ENCODE measurements at regions not wholly inside any gene's neighbourhood (a gene's known extent, or its start where the extent isn't known, plus 50 kb on each side); places are given as distances from the start of the nearest gene placed in this dataset.

DNA sequence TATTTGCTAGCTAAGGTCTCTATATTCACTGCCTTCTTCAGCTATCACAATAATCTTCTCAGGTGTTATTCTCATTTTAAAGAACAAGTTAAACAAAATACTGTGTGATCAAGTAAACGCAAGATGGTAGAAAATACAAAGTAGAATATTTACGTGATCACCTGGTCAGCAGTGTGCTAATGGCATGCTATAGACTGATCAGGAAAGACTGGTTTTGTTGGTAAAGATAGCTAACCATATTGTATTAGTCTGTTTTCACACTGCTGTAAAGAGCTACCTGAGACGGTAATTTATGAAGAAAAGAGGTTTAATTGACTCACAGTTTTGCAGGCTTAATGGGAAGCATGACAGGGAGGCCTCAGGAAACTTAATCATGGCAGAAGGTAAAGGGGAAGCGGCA is 50.4 kb downstream of the ZBTB38 start:
- DNase-seq (ENCODE audit: low spot score), result no peak

DNA sequence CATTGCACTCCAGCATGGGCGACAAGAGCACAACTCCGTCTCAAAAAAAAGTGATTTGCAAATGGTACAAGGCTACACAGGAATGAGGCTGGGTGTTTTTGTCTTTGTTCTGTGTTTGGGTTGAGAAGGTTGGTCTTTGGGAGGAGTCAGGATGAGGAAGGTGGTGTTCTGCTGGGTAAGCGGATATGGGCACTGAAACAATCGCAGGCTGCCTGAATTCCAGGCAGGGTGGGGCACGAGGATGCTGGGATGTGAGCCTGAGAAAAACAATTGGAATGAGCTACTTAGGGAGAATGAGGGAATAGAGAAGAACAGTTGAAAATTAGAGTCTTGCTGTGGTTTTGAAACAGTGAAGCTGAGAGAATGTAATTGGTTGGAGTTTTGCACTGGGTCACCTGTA is 51.6 kb downstream of the ZBTB38 start:
- DNase-seq (ENCODE audit: low spot score), result no peak

DNA sequence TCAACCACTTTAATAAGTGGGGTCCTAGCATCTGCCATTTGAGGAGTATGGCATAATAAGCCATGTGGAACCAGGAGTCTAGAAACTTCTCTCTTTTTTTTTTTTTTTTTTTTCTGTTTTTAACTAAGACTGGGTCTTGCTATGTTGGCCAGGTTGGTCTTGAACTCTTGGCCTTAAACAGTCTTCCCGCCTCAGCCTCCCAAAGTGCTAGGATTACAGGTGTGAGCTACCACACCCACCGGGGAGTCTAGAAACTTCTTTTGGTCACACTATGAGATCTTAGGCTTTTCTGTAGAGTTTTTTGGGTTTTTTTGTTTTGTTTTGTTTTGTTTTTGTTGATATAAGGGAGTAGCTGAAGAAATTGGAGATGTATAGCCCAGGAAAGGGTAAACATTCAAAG is 52.9 kb downstream of the ZBTB38 start:
- DNase-seq (ENCODE audit: low spot score), result no peak

DNA sequence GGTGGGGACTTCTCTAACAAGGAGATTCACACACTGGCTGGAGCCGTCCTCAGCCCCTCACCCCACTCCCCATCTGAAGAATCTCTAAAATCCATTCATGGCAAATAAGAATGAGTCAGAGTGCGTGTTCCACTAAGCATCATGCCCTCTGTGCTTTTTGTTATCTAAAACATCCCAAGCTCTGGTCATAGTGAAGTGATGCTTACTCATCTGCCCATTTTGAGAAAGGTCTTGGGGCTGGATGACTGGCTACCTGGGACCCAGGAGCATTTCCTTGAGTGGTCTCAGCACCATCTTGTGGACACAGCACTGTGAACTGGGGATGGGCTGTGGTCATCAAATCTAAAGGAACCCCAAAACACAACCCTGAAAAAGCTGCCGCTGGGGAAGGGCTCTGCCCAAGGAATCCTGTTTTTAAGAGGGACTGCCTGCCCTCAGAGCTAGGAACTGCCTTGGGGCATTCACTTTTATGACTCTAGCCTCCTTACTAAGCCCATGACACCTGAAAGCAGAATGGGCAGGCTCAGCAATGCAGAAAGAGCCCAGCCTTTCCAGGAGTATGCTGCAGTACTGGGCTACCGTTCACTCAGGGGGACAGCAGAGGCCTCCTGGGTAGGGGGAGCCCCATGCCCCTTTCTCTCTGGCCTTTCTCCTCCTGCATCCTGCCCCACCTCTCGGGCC is 53.5 kb downstream of the ZBTB38 start:
- no peak for DNase-seq (ENCODE audit: low spot score)

DNA sequence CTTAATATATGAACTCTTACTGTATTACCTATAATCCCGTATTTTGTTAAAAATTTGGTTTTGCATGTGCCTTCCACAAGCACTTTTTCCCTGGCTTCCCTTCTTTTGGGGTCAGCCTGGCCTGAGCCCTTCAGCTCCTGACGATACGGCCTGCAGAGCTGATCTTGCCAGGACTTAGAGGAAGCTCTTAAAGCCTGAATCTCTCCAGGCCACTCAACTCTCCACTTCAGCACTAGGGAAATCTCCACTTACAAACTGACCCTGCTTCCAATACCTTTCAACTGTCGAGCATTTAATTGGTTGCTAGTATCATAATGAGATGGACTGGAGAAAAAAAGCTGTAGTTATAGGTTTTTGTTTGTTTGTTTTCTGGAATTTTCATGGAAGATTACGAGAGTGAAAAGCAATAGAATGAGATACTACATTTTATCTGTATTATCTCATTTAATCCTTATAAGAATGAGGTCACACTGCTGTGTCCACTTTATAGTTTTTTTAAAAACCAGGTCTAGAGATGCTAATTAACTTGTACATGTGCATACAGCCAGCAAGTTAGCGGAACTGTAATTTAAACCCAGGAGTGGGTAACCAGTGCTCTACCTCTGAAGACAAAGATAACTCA is 54.8 kb downstream of the ZBTB38 start:
- no peak for DNase-seq (ENCODE audit: low spot score)

DNA sequence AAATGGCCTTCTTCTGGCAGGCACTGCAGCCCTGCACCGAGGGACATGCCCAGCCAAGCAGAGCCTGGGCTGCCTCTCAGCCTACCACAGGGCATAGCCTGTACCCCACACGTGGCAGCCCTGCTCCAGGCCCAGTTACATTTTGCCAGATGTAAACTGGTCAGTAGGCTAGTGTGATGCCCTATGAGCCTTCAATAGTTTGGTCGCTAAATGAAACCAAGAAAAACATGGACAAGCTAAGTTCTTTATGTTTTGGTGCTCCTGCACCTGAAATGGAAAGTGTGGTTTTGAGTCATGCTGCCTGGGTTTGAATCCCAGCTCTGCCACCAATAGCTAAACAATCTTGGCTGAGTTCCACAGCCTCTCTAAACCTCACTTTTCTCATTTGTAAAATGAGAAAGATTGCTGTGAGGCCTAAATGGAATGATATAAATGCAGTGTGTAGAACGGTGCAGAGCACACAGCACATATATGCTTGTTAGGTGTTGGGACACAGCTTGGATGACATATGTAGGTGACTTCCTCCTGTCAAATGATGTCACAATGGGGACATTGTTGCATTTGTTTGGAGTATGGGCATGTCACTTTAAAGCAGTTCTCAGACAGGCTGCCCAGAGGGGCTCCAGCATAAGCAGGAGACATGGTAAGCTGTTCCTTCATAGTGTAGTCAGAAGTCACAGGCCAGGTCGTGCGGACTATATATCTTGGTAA is 57.4 kb downstream of the ZBTB38 start:
- DNase-seq (ENCODE audit: low spot score), result no peak

DNA sequence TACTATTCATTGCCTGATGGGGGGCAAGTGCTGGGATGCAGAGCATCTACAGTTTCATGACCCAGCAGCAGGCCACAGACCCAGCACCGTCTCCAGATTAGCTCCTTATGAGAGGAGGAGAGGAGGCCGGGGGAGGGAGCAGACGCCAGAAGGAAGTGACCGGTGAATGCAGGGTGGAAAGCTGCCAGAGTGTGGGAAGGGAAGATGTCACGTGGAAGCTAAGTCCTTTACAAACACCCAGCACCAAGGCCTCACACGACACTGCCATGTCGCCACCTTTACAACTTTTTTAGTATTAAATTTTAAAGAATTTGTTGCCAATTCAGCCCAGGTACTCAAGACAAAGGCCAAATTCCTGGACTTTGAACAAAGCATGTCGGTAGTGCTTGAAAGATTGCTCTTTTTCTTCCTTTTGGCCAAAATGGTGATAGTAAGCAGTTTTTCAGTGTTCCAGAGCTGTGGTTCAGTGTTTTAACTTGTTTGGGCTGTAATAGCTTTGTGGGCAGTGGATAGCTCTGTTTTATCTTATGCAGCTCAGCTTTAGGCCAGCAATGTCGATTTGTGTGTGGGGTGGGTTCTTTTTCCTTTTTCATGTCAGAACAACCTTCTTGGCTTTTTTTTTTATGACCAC is 58.2 kb downstream of the ZBTB38 start:
- peak; percentile 67 for DNase-seq (ENCODE audit: low spot score)

DNA sequence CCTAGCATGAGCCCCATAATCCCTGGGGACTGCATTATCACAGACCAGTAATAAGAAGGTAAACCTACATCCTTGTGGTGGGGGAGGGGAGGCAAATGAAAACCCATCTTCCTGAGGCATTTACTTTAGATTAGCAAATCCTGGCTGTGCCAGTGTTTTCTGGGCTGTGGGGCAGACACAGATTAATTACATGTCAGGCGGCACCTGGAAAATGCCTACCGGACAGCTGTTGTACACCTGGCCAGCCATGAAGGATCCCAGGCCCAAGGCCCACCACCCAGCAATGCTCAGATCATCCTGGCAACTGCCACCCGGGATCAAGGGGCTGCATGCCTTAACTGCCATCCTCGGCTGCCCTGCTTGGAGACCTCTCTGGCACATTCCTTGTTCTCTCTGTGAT is 59.1 kb upstream of the RASA2 start:
- no peak for DNase-seq (ENCODE audit: low spot score)

DNA sequence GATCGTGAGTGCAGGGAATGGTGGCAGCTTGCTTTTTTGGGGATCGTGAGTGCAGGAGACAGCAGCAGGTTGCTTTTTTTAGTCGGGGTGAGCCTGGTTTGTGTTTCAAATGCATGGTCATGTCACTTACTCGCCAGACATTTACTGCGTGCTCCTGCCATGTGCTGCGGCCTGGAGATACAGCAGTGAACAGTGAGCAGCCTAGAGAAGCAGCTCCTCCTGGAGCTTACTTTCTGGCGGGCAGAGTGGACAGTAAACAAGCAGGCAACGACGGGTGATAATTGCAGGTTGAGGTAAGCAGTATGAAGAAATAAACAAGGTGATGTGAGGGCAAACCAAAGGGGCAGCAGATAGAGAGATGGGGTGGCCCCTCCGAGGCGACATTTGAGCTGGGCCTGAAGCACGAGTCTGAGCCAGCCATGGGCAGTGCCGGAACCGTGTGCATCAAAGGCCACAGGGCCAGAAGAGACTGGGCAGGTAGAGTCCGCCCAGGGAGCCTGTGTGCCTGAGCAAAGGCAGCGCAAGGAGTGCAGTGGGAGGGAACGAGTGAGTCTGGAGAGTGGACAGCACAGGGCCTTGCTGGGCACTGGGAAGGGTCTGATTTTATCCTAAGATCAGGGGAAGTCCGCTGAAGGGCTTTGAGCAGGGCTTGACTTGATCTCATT is 57.3 kb upstream of the RASA2 start:
- DNase-seq (ENCODE audit: low spot score), result no peak

DNA sequence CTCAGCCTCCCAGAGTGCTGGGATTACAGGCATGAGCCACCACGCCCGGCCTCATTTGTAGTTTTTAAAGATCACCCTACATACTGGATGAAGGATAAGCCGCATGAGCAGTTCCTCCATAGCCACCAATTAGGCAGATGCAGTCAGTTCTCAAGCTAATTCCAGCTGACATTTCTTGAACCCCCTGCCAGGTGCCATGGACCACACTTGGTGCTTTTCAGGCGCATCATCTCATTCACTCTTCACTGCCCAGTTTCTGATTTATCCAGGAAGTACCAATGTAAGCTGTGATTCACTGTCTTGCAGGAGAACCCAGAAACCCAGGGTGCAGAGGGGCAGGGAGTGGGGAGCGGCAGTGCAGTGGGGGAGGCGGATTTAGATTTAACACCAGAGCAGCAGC is 56.5 kb upstream of the RASA2 start:
- DNase-seq (ENCODE audit: low spot score), result no peak

DNA sequence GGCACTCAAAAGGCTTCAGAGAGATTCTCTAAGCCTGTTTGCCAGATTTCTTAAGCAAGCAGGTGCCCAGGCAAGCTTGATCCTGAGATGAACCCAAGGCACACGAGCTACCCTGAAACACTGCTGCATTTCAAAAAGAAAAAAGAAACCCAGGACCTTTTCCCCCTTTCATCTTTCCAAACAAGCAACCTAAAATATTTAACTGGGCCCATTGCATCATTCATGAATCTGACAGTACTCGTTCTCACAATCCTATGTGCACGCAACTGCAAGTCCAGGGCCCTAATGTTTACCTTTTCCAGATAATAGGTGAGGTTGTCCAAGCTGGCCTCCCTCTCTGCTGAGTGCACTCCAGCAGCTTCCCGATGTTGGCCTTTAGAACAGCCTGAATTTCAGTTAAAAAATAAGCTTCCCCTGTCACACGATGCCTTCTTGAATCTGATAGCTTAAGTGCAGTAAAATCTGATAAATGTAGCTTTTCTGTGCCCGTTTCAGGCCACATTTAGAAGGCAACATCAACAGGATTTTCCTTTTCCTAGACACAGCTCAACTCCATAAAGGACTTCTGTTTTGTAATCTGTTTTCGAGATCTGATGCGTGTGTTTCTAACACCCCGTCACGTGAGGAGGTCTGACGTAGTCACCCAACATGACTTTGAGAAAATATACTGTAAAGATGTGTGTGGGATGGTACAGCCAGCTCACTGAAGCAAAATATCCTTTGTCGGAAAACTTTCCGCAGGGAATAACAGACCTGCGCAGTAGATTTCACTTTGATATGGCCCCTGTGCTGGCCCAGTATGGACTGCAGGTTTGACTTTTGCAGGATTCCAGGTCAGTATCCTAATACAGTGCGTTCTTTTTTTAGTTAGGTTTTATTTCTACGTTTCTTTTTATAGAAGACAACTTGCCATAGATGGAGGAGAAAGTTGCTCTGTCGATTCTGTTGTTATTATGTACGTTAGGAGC is 55.1 kb upstream of the RASA2 start:
- no peak for DNase-seq (ENCODE audit: low spot score)

DNA sequence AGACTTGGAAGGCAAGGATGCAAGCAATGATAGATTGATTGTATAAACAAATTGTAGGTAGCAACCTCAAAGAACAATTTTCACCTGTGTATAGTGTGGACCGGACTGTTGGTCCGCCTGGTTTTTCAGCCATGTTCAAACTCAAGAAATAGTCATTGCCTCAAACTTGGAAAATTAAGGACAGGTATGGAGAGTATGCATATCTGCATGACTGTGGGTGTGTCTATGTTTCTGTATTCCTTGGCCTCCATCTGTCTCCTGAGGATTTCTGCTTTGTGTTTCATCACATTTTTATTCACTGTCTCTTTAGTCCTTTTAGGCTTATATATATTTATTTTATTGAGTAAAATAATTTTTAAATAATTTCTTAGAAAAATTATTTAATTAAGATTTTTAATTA is 53.9 kb upstream of the RASA2 start:
- DNase-seq (ENCODE audit: low spot score), result no peak

DNA sequence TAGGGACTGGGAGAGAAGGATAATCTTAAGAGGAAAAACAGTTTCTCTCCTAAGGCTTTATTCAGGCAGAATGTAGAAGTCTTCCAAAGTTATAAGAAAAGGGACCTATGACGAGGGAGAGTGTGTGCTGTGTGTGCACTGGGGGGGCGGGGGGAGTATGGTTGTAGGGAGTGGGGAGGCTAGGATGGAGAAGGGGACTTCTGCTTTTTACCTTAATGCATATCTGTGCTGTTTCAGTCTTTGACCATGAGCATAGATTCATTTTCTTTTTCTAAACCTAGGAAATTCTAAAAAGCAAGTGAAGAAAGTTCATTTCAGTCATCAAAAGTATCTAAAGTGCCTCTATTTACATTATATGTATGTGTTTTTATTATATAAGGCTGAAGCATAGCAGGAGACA is 52.6 kb upstream of the RASA2 start:
- DNase-seq (ENCODE audit: low spot score), result no peak

DNA sequence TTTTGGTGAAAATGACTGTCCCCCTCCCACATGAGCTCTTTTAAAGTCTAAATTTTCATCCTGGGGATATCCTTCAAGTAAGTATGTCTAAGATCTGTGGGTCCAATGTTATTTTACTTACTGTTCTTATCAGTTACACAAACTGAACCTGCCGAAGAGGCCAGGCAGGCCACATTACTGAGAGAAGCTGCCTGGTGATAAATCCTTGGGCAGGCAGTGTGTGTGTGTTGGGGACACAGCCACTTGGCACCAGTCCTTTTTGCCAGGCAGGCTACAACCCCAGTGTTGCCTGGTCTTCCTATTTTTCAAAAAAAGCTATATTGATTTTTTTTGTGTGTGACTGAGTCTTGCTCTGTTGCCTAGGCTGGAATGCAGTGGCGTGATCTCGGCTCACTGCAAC is 50.6 kb upstream of the RASA2 start:
- DNase-seq (ENCODE audit: low spot score), result no peak

All from HT-29 (cell line).